Epithelial cell of proximal tubule (primary cell): ENCODE measurements at regions not wholly inside any gene's neighbourhood (a gene's known extent, or its start where the extent isn't known, plus 50 kb on each side); places are given as distances from the start of the nearest gene placed in this dataset.

Experiments
- DNase-seq: peaks from one replicate; pipeline ENCODE4 v3.0.0-alpha.2; 2011; ENCODE audit warnings: low read depth
- H3K4me3 ChIP-seq: 2 replicates; pipeline ENCODE4 v1.5.1; 2011; ENCODE audit warnings: low read depth, mild to moderate bottlenecking, low read length
- CTCF ChIP-seq: conservative IDR thresholded peaks from 2 replicates; pipeline ENCODE4 v1.5.1; 2012; ENCODE audit warnings: low read depth, mild to moderate bottlenecking, low read length

GRCh38 chr7:73964786-73965185, 63.2 kb upstream of the ELN start:
- no peak overlapping the region for H3K4me3 ChIP-seq
- no peak for DNase-seq
- TF ChIP-seq CTCF = no peak

GRCh38 chr7:73966062-73966940, 61.7 kb upstream of the ELN start:
- TF ChIP-seq CTCF = no peak
- H3K4me3 ChIP-seq = no peak overlapping the region
- no peak for DNase-seq

GRCh38 chr7:73966941-73967831, 60.8 kb upstream of the ELN start:
- no peak overlapping the region for H3K4me3 ChIP-seq
- no peak for DNase-seq
- no peak for TF ChIP-seq CTCF

- H3K4me3 ChIP-seq = no peak overlapping the region
- no peak for TF ChIP-seq CTCF
- DNase-seq = no peak
Observed at GRCh38 chr7:73967832-73968290, 60.1 kb upstream of the ELN start.

- no peak for DNase-seq
- no peak overlapping the region for H3K4me3 ChIP-seq
- TF ChIP-seq CTCF = no peak
Observed at GRCh38 chr7:73968487-73968886, 59.5 kb upstream of the ELN start.

GRCh38 chr7:73969991-73970390, 58.0 kb upstream of the ELN start:
- no peak for TF ChIP-seq CTCF
- H3K4me3 ChIP-seq = no peak overlapping the region
- DNase-seq = no peak
